Loucy (cell line): ENCODE measurements at regions not wholly inside any gene's neighbourhood (a gene's known extent, or its start where the extent isn't known, plus 50 kb on each side); places are given as distances from the start of the nearest gene placed in this dataset.

Experiments
- CTCF ChIP-seq: fragments of 200-600 bp; sonication (generic); conservative IDR thresholded peaks from 2 replicates; pipeline ENCODE4 v1.5.1; 2014; ENCODE audit warnings: mild to moderate bottlenecking, antibody characterized with exemption, low read length
- EZH2phosphoT487 ChIP-seq: fragments of 200-600 bp; IDR thresholded peaks from 2 replicates; pipeline ENCODE4 v1.6.1; 2018; ENCODE audit warnings: antibody characterized with exemption, mild to moderate bottlenecking, moderate library complexity, borderline replicate concordance

- TF ChIP-seq CTCF (no peak), EZH2phosphoT487 (no peak)
Observed at GRCh38 chr6:71164890-71165289, 123.7 kb upstream of the OGFRL1 start.
